CD4-positive, alpha-beta T cell treated with Interferon gamma for 1 hour (primary cell): ENCODE measurements at regions not wholly inside any gene's neighbourhood (a gene's known extent, or its start where the extent isn't known, plus 50 kb on each side); places are given as distances from the start of the nearest gene placed in this dataset.

Source experiments
- DNase-seq: peaks from one replicate; pipeline ENCODE4 v3.0.0-alpha.2; 2020

DNA sequence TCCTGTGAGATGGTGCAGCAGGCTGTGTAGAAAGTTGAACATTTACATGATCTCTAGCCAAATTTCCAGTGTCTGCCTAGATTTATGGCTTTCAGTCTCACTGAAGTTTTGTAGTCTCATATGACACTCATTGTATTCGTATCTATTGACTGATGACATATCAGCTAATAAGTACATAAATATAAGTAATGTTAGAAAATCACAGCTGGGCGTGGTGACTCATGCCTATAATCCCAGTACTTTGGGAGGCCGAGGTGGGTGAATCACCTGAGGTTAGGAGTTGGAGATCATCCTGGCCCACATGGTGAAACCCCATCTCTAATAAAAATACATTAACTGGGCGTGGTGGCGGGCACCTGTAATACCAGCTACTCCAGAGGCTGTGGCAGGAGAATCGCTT lies 54.7 kb upstream of the HTR2A start:
- no peak for DNase-seq

DNA sequence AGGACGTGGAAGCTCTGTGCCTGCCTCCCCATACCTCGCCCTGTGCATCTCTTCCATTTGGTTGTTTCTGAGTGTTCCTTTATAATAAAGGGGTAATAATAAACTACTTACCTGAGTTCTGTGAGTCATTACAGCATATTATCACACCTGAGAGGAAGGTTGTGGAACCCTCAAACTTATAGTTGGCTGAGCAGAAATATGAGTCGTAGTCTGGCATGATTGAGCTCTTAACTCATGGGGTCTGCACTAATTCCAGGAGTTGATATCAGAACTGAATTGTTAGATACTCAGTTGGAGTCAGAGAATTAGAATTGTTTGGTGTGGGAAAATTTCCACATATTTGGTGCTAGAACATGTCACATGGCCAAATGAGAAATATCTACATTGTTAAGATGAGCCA lies 52.4 kb upstream of the HTR2A start:
- no peak for DNase-seq

DNA sequence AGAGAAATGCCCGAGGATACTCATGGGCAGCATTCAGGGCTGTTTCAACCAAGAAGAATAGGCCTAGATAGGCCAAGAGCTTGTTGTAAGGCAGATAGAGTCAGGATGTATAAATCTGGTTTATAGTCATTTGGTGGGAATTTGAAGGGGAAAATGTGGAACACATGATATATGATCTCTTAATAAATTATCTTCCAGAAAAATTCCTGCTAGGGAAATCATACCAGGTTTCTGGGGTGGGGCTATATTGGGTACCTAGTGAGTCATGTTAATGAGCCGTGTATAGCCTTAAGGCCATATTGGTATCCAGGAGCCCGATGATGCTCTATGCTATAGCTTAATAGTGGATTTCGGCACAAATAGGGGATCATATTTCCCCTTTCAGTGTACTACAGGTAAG lies 51.5 kb upstream of the HTR2A start:
- no peak for DNase-seq

DNA sequence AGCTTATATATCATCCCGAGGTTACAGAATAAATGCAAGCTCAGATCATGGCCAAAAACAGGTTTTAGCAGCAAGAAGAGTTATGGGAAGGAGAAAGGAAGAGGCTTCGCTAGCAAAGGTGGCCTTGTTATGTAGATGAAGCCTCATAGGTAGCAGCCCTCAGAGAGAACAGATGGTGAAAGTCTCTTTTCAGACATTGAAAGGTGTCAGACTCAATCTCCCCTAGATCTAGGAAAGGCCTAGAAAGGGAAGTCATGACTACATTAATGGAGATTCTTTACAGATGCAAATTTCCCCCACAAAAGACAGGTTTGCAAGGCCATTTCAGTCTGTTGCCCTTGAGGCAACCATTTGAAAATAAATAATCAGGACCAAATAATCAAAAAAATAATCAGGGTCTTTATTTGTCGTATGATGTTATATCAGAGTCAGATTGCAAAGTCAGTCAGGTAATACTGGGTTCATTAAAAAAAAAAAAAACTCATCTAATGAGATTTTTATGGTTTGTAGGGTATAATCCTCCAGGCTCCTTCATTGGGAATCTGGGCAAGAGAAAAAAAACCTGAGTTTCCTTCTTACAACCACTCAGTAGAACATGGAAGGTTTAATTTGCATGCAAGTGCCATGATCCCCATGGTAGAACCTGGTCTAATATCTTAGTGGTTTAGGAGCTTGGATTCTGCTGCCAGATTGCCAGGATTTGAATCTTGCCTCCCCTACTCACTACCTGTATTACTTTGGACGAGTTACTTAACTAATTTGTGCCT lies 50.8 kb upstream of the HTR2A start:
- no peak for DNase-seq
